Activated naive CD4-positive, alpha-beta T cell treated with anti-CD3 and anti-CD28 coated beads, Interleukin-2, amount 50 U/mL, for 24 hours (primary cell): ENCODE measurements at regions not wholly inside any gene's neighbourhood (a gene's known extent, or its start where the extent isn't known, plus 50 kb on each side); places are given as distances from the start of the nearest gene placed in this dataset.

ENCODE experiments used
- H3K27ac Mint-ChIP-seq: one replicate; pipeline ENCODE4 v1.8.0; 2021; ENCODE audit warnings: mild to moderate bottlenecking, mixed read lengths
- H3K27me3 Mint-ChIP-seq: one replicate; pipeline ENCODE4 v1.8.0; 2021; ENCODE audit warnings: mixed read lengths
- H3K36me3 Mint-ChIP-seq: one replicate; pipeline ENCODE4 v1.8.0; 2021; ENCODE audit warnings: mixed read lengths
- H3K4me1 Mint-ChIP-seq: one replicate; pipeline ENCODE4 v1.8.0; 2021; ENCODE audit warnings: mixed read lengths
- H3K4me3 Mint-ChIP-seq: one replicate; pipeline ENCODE4 v1.8.0; 2021; ENCODE audit warnings: mild to moderate bottlenecking, mixed read lengths
- H3K9me3 Mint-ChIP-seq: one replicate; pipeline ENCODE4 v1.8.0; 2021; ENCODE audit warnings: mixed read lengths

DNA sequence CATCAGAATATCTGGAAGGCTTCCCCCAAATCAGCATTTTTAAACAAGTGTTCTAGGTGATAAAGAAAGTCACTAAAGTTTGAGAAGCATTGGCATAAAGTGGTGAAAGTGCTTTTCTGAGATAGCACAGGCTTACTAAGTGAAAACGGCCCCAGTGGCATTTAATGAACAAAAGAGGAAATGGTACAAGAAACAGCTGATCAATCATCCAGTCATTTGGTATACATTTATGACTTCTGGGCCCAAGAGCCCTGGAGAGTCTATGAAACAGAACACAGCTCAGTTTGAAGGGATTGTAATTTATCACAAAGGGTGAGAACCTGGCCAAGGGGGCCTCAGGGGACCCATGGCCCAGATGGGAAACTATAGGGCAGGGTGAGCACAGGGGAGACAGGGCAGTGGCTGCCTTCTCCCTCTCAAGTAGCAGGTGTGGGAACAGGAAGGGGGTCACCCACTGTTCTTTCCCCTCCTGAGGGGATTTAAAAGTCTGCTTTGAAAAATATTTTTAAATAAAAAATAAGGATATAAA is 265.5 kb upstream of the ROPN1 start:
- H3K36me3 Mint-ChIP-seq = no peaks in the 10 kb centered on the region
- peaks cover 9% of the 10 kb centered on the region for H3K27me3 Mint-ChIP-seq
- H3K4me3 Mint-ChIP-seq = no peak overlapping the region
- H3K4me1 Mint-ChIP-seq = no peaks in the 10 kb centered on the region
- H3K9me3 Mint-ChIP-seq = no peaks in the 10 kb centered on the region
- no peak overlapping the region for H3K27ac Mint-ChIP-seq

- no peaks in the 10 kb centered on the region for H3K9me3 Mint-ChIP-seq
- no peak overlapping the region for H3K27ac Mint-ChIP-seq
- H3K4me1 Mint-ChIP-seq = no peaks in the 10 kb centered on the region
- H3K27me3 Mint-ChIP-seq = peaks cover 7% of the 10 kb centered on the region
- H3K36me3 Mint-ChIP-seq = no peaks in the 10 kb centered on the region
- no peak overlapping the region for H3K4me3 Mint-ChIP-seq
Measured at GRCh38 chr3:124258057-124258500, 266.2 kb upstream of the ROPN1 start.

DNA sequence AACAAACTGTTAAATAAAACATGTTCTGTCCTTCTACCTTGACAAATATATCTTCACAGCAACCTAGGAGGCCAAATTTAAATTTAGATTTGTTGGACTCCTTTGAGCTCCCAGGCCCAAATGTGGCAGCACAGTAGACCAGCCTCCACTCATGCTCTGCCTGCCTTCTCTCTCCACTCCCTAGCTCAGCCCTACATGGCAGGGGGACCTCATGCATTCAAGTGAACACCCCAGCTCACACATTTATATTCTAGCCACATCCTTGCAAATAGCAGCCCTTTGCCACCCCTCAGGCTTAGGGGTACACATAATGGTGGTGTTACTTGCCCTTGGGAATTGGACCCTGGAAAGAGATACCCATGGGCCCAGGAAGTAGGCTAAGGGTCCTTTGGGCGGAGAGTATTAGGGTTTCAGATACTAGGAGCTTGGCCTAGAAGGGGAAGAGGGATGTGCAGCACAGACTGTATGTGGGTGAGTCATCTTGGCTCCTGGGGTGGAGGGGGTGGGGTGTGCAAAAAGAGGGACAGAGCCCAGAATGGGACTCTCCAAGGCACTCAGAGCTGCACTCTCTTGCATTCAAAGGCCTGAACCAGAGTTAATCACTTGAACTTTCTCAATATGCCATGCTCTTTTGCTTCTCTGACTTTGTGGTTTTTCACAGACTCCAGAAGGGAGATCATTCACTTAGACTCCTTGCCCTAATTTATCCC is 268.4 kb upstream of the ROPN1 start:
- Mint-ChIP-seq H3K4me1 (no peaks in the 10 kb centered on the region), H3K36me3 (no peaks in the 10 kb centered on the region), H3K27me3 (peaks cover 2% of the 10 kb centered on the region), H3K9me3 (no peaks in the 10 kb centered on the region), H3K4me3 (no peak overlapping the region), H3K27ac (no peak overlapping the region)

- Mint-ChIP-seq H3K27me3 (no peaks in the 10 kb centered on the region), H3K36me3 (no peaks in the 10 kb centered on the region), H3K9me3 (no peaks in the 10 kb centered on the region), H3K27ac (no peak overlapping the region), H3K4me3 (no peak overlapping the region), H3K4me1 (no peaks in the 10 kb centered on the region)
Measured at GRCh38 chr3:124261306-124261705, 269.4 kb upstream of the ROPN1 start.

DNA sequence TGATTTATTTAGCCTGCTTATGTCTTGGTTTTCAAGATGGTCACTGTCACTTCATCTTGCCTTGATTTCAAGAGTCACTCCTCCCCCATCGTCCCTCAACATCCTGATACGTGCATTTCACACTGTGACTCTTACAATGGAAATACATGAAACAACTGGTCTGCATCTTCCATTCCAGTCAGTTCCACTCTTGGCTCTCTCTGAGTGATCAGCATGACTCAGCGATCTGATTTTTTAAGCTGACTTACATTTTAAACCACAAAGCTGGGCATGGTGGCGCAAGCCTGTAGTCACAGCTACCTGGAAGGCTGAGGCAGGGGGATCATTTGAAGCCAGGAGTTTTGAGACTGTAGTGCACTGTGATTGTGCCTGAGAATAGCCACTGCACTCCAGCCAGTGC is 271.2 kb upstream of the ROPN1 start:
- Mint-ChIP-seq H3K4me1 (no peaks in the 10 kb centered on the region), H3K9me3 (no peaks in the 10 kb centered on the region), H3K27me3 (no peaks in the 10 kb centered on the region), H3K36me3 (no peaks in the 10 kb centered on the region), H3K27ac (no peak overlapping the region), H3K4me3 (no peak overlapping the region)

DNA sequence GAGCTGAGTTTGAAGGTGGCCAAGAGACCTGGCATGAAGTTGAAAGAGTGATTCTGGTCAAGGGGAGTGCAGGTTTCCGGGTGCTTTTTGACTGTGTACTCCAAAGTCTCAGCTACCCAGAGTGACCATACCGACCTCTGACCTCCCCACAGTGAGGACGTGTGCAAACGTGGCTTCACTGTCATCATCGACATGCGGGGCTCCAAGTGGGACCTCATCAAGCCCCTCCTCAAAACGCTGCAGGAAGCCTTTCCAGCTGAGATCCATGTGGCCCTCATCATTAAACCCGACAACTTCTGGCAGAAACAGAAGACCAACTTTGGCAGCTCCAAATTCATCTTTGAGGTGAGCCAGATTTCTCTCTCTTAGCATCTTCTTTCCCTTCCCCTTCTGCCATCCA is 272.4 kb upstream of the ROPN1 start:
- Mint-ChIP-seq H3K36me3 (no peaks in the 10 kb centered on the region), H3K27me3 (peaks cover 2% of the 10 kb centered on the region), H3K4me3 (no peak overlapping the region), H3K4me1 (no peaks in the 10 kb centered on the region), H3K9me3 (no peaks in the 10 kb centered on the region), H3K27ac (no peak overlapping the region)

- Mint-ChIP-seq H3K36me3 (no peaks in the 10 kb centered on the region), H3K4me3 (no peak overlapping the region), H3K4me1 (no peaks in the 10 kb centered on the region), H3K9me3 (no peaks in the 10 kb centered on the region), H3K27me3 (peaks cover 2% of the 10 kb centered on the region), H3K27ac (no peak overlapping the region)
Measured at GRCh38 chr3:124266487-124266886, 274.6 kb upstream of the ROPN1 start.

DNA sequence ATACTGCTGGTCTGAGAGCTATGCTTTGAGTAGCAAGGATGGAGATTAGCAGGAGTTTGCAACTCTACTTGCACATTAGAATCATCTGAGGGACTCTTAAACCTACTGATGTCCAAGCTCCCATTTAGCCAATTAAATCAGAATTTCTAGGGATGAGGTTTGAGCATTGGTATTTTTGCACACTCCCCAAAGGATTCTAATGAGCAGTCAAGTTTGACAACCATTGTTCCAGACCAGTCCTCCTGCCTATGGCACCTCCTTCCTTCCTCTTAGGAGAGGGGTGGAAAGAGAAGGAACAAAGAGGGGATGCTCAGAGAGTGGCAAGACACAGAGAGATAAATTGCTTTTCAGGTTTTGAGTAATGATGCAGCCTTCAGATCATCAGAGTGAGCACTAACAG is 275.5 kb upstream of the ROPN1 start:
- Mint-ChIP-seq H3K9me3 (no peaks in the 10 kb centered on the region), H3K27ac (no peak overlapping the region), H3K36me3 (no peaks in the 10 kb centered on the region), H3K4me3 (no peak overlapping the region), H3K4me1 (no peaks in the 10 kb centered on the region), H3K27me3 (peaks cover 2% of the 10 kb centered on the region)

- Mint-ChIP-seq H3K9me3 (no peaks in the 10 kb centered on the region), H3K36me3 (no peaks in the 10 kb centered on the region), H3K27ac (no peak overlapping the region), H3K27me3 (peaks cover 2% of the 10 kb centered on the region), H3K4me1 (no peaks in the 10 kb centered on the region), H3K4me3 (no peak overlapping the region)
Measured at GRCh38 chr3:124268355-124268754, 276.4 kb upstream of the ROPN1 start.

DNA sequence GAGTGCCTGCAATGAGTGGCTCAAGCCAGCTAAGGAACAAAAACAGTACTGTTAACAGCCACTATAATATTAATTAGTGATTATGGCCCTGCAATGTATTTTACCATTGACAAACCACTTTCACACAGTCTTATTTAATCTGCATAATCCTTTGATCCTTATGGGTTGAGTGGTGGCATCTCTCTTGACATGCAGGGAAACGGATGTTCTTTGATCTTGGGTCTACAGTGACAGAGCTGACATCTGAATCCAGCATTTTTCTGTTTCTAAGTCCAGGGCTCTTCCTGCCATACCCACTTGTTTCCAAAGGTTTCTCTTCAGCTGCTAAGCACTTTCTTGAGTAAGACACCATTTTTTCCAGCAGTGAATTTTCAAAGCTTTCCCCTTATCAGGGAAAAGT is 277.7 kb upstream of the ROPN1 start:
- Mint-ChIP-seq H3K4me1 (no peaks in the 10 kb centered on the region), H3K36me3 (no peaks in the 10 kb centered on the region), H3K9me3 (no peaks in the 10 kb centered on the region), H3K27ac (no peak overlapping the region), H3K4me3 (no peak overlapping the region), H3K27me3 (peaks cover 2% of the 10 kb centered on the region)

GRCh38 chr3:124272605-124273151 is 280.8 kb upstream of the ROPN1 start:
- H3K4me1 Mint-ChIP-seq = no peaks in the 10 kb centered on the region
- no peaks in the 10 kb centered on the region for H3K36me3 Mint-ChIP-seq
- H3K27ac Mint-ChIP-seq = no peak overlapping the region
- no peaks in the 10 kb centered on the region for H3K9me3 Mint-ChIP-seq
- H3K4me3 Mint-ChIP-seq = no peak overlapping the region
- H3K27me3 Mint-ChIP-seq = peaks cover 5% of the 10 kb centered on the region

DNA sequence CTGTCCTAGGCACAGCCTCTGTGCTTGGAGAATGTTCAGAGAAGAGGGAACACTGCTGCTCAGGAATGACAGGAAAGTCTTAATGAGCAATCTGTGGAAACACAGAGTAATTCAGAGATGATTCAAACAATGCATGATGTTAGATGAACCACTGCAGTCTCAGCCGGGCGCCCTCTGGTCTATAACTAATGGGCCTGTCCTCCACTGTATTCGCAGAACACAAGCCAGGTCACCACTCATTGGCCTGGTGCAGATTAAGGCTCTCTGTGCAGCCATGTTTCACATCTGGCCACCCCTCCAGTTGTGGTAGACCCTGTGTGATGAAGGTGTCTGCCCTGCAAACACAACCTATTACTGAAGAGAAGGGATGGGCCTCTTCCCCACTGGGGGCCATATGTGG is 281.7 kb upstream of the ROPN1 start:
- no peaks in the 10 kb centered on the region for H3K9me3 Mint-ChIP-seq
- no peak overlapping the region for H3K4me3 Mint-ChIP-seq
- H3K27ac Mint-ChIP-seq = no peak overlapping the region
- H3K36me3 Mint-ChIP-seq = no peaks in the 10 kb centered on the region
- peaks cover 5% of the 10 kb centered on the region for H3K27me3 Mint-ChIP-seq
- no peaks in the 10 kb centered on the region for H3K4me1 Mint-ChIP-seq

DNA sequence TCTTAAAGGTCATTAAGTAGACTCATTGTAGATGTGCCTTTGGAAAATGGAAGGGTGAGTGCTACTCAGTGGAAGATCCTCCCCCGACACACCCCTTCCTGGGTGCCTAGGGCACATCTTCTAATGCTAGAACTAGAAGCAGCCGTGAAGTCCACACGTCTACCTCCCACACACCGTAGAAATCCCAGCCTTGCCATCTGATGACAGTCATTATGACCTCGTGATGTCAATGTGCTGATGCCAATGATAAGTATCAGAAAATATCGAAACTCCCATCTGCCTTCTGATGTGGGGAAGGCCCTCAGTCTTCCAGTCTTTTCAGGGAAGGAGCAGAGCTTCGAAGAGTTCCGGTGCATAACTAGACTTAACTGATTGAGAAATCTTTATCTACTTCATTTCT is 282.1 kb upstream of the ROPN1 start:
- no peak overlapping the region for H3K4me3 Mint-ChIP-seq
- H3K36me3 Mint-ChIP-seq = no peaks in the 10 kb centered on the region
- H3K4me1 Mint-ChIP-seq = no peaks in the 10 kb centered on the region
- H3K27me3 Mint-ChIP-seq = peaks cover 5% of the 10 kb centered on the region
- H3K27ac Mint-ChIP-seq = no peak overlapping the region
- no peaks in the 10 kb centered on the region for H3K9me3 Mint-ChIP-seq

- H3K36me3 Mint-ChIP-seq = no peaks in the 10 kb centered on the region
- H3K27me3 Mint-ChIP-seq = peaks cover 3% of the 10 kb centered on the region
- no peak overlapping the region for H3K4me3 Mint-ChIP-seq
- H3K9me3 Mint-ChIP-seq = no peaks in the 10 kb centered on the region
- H3K4me1 Mint-ChIP-seq = no peaks in the 10 kb centered on the region
- H3K27ac Mint-ChIP-seq = no peak overlapping the region
Measured at GRCh38 chr3:124275412-124275811, 283.5 kb upstream of the ROPN1 start.

DNA sequence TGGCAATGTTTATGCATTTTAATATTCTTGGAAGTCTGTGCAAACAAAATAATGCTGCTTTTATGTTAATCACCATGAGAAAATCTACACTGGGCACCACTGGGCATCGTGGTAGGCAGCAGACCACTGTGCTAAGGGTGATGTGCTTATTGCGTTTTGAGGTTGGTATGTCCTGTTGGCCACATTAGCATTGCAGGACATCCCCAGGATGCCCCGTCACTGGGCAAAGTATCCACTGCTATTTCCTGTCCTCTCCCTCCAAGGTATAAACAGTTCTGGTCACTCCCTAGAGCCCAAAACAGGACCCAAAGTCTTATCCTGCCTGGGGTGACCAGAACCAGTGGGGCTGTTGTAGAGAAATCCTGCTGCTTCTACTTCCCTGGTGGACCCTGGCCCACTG is 284.2 kb upstream of the ROPN1 start:
- Mint-ChIP-seq H3K9me3 (no peaks in the 10 kb centered on the region), H3K36me3 (no peaks in the 10 kb centered on the region), H3K4me1 (no peaks in the 10 kb centered on the region), H3K4me3 (no peak overlapping the region), H3K27ac (no peak overlapping the region), H3K27me3 (peaks cover 3% of the 10 kb centered on the region)

- no peaks in the 10 kb centered on the region for H3K36me3 Mint-ChIP-seq
- no peaks in the 10 kb centered on the region for H3K9me3 Mint-ChIP-seq
- H3K4me3 Mint-ChIP-seq = no peak overlapping the region
- no peak overlapping the region for H3K27ac Mint-ChIP-seq
- H3K4me1 Mint-ChIP-seq = no peaks in the 10 kb centered on the region
- H3K27me3 Mint-ChIP-seq = peaks cover 3% of the 10 kb centered on the region
Measured at GRCh38 chr3:124276539-124277143, 284.7 kb upstream of the ROPN1 start.
